Activated CD8-positive, alpha-beta memory T cell treated with anti-CD3 and anti-CD28 coated beads, Interleukin-2, amount 50 U/mL, for 4 hours (primary cell): ENCODE measurements at regions not wholly inside any gene's neighbourhood (a gene's known extent, or its start where the extent isn't known, plus 50 kb on each side); places are given as distances from the start of the nearest gene placed in this dataset.

Experiments used
- DNase-seq: peaks from one replicate; pipeline ENCODE4 v3.0.0-alpha.2; 2020

DNA sequence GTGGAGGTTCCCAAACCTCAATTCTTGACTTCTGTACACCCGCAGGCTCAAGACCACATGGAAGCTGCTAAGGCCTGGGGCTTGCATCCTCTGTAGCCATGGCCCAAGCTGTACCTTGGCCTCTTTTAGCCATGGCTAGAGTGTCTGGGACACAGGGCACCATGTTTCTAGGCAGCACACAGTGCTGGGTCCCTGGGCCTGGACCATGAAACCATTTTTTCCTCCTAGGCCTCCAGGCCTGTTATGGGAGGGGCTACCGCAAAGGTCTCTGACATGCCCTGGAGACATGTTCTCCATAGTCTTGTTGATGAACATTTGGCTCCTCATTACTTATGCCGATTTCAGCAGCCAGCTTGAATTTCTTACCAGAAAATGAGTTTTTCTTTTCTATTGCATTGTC, 701.4 kb downstream of the FGF9 start:
- DNase-seq: no peak

DNA sequence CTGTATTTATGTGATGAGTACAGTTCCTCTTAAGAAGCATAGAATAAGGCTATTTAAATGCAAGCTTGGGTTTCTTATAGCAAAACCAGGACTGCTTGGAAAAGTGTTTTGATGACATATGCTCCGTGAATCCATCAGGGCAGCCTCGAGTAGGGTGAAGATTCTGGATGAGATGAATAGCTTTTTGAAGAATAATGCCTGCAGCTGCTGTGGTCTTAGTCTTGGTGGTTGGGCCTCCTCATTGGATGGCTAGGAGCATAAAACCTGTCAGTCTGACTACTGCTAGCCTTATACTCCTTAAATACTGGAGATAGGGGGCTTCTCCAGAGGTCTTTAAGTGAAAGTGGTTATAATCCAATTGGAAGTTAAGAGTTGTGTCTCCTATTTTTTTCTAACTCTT, 704.3 kb downstream of the FGF9 start:
- no peak for DNase-seq

DNA sequence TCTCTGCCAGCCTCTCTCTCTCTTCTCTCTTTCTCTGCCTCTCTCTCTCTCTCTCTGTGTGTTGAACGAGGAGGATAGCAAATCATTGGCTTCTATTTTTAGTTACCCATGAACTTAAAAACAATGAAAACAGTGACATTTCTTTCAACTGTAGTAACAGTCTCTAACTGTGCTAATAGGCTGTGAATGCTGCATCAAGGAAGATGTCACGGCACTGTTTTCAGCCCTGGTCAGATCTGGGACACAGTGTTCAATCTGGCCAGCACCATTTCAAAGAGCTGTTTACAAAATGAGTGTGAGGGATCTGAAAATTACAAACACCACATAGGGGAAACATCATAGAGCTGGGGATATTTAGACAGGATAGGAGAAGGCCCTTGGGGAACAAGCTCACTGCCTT, 717.0 kb downstream of the FGF9 start:
- no peak for DNase-seq

DNA sequence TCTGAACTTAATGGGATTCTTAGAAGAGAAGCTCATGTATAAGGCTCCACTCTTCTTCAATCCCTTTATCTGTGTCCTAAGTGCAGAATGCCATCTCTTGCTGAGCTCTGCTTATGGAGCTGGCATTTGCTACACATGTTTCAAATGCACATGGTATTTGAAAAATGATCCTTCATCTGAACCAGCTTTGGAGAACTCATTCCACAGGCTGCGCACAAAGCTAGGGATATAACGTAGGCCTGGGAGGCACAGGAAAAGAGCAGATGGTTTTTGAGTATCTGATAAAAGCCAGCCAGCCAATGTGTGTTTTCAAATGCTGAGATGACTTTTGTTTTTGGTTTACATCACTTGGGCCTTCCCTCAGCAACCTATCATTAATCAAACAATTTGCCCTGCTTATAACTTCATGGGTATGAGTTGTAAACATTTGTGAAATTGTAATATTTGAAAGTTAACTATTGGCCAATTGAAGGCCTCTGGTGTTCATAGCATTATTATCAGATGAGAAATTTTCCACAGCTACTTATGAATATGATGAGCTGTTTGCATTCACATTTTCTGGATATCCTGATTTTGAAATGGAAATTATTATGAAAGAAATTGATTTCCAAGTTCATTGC, 729.0 kb downstream of the FGF9 start:
- DNase-seq: no peak

DNA sequence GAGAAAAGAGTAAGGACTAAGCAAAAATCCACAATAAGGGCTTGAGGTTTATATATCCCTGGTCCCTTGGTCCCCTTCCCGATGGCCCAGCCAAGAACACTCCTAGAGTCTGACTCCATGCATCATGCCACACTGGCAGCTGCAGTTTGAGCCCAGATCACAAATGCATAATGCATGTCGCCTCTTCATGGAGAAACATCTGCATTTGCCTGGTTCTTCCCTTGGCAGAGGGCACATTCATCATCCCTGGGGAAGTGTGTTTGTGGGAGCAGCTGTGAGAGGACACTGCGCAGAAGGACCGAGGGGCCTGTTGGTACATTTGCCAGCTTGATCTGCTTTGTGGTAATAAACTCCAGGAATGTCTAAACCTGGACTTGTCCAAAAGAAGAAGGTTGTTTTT, 731.8 kb downstream of the FGF9 start:
- no peak for DNase-seq

DNA sequence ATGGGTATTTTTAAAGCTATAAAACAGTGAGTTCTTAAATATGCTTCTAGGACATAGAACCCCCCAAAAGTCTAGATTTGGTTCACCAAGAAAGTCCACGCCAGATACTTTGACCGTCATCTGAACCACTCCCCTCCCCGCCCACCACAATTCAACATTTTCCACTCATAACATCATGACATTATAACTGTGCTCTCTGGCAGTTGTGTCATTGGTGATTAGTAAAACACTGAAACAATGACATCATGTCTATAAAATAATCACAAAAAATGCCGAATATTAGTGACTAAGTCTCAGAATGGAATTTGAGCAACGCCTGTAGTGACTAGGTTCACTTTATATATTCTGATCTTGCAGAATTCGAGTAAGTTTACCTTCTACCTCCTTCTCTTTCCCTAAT, 732.3 kb downstream of the FGF9 start:
- DNase-seq: no peak

DNA sequence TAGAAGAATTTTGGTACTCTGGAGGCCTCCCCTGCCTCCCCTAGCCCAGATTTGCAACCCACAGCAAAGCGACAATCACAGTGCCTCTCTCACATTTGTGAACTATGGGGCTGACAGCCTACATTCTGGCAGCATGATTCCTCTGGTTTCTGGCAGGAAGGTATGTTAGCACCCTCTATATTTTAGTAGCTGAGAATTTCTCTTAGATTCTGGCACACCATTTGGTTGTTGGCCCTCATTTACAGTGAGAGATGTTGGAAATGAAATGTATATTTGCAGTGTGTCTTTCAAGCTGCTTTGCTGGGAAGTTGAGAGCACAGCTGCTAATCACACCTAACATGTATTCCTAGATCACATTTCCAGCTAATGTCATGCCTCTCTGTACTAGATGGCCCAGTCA, 735.0 kb downstream of the FGF9 start:
- no peak for DNase-seq

DNA sequence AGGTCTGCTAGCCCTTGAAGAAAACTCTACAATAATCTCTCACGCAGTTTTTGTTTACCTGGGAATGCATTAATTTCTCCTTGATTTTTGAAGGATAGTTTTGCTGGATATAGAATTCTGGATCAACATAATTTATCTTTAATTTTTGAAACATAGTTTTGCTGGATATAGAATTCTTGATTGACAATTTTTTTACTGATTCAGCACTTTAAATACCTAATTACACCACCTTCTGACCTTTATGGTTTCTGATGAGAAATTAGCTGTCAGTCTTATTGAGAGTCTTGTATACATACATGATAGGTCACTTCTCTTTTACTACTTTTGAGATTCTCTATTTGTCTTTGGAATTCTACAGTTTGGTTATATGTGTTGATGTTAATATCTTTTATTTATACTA, 741.6 kb downstream of the FGF9 start:
- no peak for DNase-seq

DNA sequence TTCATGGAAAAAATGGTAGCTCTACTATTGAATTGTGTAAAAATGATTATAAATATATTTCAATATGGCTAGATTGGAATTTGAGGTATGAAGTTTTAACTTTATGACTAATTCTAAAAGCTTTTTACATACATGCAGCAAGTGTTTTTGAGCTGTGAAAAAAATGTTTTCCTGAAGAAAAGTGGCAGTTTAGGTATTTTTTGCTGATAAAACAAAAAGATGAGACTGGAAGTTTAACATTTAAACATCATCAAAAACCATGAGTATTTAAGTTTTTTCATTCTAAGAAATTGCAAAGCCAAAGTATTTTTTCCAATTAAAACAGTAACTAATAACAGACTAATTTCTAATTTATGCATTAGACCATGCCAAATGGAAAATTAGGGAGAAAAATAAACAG, 751.1 kb downstream of the FGF9 start:
- no peak for DNase-seq

DNA sequence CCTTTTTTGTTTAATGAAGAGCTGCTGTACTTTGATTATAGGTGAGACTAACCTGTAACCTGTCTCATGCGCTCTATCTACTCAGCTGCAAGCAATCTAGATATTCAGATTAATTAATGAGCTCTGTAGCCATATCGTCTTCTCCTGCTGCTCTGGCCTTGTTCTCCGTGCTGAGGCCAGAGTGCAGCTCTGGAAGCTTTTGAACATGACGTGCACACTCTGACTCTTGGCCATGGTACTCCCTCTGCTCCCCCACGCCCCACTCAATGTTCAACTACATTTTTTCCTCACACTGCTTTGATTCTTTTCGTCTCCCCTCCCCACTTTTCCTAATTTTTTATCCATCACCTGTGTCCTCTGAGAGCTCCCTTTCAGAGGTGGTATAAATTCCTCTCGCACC, 751.8 kb downstream of the FGF9 start:
- DNase-seq: no peak

DNA sequence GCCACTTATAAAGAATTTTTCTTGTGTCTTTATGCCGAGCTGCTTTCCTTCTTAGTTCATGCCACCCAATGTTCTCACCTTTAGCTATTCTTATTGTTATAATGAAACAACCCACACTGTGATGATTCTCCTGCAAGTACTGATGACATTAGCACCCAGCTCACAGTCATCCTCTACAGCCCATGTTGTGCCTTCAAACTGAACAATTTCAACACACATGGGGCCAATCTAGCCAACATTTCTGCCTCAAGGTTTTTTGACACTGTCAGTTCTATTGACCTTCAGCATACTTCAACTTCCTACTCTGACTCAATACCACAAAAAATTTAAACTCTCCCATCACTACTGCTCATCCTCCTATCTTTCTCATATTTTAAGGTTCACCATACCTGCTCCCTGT, 752.4 kb downstream of the FGF9 start:
- no peak for DNase-seq

DNA sequence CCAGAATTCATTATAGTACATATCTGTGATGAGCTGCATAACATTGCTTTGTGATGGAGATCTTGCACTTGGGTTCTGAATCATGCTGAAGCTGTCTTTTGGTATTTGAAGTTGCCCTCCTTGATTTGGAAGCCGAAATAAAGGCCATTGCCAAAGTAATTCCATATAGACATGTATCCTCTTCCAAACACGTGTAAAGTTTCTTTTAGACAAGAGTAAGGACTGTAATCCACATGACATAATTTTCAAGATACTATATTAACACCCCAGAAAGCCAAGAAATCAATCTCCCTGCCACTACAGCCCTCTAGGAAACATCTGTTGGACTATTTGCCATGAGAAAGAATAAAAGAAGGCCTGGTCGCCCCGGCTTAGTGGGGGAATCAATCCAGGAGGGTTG, 754.2 kb downstream of the FGF9 start:
- DNase-seq: no peak

DNA sequence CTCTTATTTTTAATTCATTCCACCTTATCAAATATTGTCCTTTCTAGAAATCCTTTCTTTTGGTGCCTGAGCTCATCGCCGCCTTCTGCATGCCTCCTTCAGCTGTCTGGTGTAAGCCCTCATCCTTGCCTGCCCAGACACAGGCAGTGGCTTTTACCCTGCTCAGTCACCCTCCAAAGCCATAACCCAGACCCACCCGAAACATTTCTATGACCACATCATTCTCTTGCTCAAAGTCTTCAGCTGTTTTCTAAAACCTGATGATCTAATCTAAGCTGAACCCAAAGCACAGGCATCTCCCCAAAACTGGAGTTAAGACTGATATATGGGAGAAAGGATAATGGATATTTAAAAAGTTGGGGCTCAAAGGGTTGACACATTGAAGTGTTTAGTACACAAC, 753.7 kb upstream of the SGCG start:
- no peak for DNase-seq

DNA sequence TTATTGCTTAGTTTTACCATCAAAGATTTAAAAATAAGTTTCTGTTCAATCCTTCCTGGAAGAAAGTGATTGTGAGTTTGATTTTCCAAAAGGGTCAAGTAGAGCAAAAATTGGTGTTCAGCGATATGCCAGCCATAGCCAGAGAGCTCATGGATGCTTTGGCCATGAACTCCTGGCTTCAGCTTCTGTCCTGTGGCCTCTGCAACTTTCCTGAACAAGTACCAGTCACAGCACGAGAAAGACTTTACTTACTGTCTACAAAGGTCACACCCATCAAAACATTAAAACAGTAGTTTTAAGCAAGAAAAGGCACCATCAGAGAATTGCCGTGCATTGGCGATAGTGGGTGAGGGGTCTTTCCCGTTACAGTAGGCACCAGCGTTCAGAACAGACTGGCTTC, 753.0 kb upstream of the SGCG start:
- no peak for DNase-seq

DNA sequence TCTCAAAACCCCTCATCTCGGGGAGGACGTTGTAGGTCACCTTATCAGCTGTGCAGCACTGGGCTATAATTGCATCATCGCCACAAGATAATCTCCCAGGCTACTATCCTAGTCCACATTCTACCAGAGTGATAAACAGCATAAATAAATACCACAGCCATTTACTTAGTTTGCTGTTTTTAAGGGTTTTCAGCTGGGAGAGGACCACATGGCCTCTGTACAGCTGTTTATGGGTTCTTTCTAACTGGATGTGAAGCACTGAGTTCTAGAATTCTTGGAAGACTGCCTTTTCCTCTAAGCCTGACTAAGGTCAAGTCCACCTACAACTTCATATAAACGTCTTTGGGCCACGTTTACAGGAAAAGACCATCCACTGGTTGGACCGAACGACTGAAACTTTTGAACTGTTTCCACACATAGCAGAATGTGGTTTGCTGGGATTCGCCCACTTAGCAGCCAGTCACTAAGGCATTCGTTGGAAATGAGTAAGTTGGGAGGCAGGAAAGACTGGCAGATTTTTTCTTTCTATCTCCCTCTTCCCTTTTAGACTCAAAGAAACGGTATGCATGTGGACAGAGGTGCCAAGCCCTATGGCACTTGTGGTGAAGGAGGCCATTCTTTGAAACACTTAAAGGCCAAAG, 752.5 kb upstream of the SGCG start:
- no peak for DNase-seq

DNA sequence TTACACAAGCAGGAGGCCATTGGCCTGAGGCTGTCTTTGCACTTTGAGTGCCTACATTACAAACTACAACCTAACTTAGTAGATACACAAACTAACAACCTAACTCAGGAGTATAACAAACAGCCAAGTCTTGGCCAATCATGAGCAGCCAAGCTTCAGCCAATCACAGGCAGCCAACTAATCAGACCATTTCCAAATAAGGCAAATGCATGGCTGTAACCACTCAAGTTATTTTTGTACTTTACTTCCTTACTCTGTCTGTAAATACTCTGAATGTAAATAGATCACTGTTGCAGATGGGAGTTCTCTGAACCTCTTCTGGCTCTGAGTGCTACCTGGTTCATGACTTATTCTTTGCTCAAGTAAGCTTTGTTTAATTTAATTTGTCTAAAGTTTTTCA, 748.1 kb upstream of the SGCG start:
- no peak for DNase-seq

DNA sequence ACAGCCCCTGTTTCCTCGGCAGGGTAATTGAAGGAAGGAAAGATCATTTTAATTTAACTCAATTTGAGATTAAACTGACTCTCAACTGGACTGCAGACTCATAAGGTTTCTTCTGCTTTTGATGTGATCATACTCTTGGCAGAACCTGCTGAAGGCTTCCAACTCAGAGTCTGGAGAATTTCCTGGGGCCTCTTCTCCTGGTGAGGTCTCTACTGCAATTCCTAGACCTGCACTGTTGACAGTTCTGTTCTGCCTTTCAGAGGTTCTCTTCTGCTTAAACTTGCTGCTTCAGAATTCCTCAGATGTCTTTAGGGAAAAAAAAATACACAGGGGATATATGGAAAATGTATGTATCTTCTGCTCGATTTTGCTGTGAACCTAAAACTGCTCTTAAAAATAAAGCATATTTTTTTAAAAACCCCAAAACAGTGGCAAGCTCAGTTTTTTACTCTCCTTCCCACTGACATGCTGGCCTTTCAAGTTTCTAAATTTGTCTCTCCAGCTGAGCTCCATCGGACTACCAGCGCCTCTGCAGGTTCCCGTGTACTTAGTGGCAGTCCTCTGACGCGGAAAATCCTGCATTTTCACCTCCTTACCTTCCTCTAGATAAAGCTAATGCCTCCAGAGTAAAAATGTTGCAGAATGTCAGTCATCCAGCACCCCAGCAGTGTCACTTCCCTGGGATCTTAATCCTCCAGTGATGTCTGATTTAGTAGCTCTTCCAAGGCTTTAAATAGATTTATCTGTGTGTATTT, 733.5 kb upstream of the SGCG start:
- no peak for DNase-seq

DNA sequence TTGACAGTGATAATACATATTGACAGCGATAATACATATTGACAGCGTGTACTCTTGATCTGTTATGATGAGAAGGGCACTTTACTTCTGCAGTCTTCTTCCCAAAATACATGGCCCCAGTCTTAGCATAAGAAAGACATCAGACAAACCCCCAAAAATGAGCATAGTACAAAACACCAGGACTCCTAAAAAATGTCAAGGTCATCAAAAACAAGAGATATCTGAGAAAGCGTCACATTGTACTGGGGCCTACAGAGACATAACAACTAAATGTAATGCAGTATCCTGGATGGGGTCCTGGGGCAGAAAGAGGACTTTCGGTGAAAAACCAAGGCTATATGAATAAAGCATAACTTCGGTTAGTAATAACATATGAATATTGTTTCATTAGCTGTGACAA, 731.5 kb upstream of the SGCG start:
- no peak for DNase-seq

DNA sequence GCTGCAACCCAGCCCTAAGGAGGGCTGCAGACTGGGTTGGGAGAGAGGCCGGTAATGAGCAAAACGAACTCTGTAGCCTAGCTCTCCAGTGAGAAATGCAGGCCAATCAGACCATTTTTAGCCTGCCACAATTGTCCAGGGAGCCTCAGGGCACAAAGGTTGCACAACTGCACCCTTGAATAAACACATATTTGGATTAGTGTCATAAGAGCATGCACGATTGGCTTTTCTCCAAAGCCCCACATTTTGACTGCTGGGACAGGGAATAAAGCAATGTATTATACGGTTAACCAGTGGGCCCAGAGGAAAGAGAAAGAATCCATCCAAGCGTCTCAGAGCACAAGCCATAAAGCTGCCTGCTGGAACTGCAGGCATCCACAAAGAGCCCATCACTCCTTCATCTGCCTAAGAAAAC, 729.4 kb upstream of the SGCG start:
- DNase-seq: no peak

DNA sequence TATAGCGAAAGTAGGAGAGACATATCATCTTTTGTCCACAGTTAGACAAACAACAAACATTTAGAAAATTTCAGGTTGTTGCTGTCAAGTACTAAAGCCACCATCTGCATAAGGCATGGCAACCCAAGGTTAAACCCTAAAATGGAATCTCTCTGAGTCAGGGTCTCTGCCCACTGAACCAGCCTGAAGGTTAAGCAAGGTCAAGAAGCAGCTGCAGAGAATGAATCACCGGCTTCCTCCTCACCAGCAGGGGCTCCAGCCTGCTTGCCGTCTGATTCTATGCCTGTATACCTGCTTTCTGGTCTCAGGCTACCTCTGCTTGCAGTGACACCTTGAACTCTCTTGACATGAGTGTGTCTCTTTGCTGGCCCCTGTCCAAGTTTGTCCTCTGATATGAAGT, 726.2 kb upstream of the SGCG start:
- DNase-seq: no peak

DNA sequence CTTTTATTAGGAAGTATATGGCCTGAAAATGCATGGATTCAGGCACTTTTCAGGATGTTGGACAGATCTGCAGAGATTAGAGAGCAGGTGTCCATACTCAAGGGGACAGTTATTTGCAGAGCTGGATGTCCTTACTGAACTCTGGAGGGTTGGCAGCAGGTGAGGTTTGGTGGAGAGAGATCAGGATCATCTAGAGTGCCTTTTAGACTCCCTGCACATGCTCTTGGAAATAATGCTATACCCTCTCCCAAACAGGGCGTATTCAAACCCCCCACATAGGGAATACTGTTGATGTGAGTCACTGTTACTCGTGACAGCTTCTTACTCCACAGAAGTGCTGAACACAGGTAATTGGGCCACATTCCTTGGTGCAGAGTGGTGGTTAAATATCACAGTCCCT, 725.7 kb upstream of the SGCG start:
- DNase-seq: no peak

DNA sequence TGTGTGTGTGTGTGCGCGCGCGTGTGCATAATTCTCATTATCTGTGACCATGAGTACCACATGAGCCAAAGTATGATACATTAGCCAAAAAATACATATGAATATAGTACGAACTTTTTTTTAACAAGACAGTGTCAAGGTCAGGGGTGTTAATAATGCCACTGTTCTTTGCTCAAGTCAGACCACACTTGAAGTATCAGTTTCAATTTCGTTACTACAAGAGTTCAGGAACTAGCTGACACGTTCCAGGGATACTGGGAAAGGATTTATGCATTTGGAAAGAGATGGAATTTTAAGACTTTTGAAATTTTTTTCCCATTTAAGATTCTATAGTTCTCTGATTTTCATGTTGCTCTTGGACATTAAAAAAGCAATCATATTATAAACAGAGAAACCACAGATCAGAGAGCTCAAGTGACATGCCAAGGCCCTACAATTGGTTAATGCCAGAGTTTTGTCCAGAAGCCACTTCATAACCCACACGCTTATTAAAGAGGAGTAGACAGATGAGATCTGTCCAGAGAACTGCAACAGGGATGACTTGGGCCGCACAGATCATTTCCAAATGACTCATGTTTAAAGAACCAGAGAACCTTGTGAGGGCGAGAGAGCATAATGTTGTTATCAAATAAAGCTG, 718.8 kb upstream of the SGCG start:
- DNase-seq: no peak

DNA sequence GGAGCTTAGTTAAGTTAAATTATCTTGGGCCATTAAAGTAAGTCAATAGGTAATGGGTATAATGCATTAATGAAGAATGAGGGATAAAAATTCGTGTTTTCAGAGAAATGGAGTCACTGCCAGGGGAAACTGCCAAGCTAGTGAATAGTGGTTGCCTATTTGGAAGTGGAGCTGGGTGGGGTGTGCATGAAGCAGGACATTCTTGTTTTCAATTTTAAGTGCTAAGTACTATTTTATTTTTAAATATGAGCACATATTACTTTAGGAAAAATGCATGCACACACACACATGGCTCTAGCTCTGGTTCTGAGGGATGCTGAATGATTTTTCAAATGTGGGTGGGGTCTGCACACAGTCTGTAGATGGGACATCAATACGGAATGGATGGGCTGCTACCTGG, 717.7 kb upstream of the SGCG start:
- no peak for DNase-seq

DNA sequence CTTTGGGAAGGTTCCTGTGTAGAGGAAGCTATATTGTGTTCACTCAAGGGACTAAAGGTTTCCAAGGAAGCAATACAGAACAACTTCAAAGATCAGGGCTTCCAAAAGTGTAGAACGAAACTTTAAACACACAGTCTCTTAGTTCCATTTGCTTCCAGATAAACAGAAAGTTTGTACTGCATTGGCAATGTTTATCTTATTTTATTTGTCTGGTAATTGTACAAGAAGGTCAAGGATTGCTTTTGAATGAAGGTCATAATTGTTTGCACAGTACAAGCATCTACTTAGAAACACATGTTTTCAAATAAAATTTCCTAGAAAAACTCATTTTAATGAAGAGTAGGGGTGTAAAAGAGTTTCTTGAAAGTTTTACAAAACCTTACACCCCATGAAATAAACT, 712.7 kb upstream of the SGCG start:
- DNase-seq: no peak
